Activated B cell treated with CpG ODN at 0.5 μM for 24 hours (primary cell): ENCODE measurements at regions not wholly inside any gene's neighbourhood (a gene's known extent, or its start where the extent isn't known, plus 50 kb on each side); places are given as distances from the start of the nearest gene placed in this dataset.

Experiments used
- ATAC-seq: fragments of 200-7000 bp; cut with Tn5 transposase; one replicate; pipeline ENCODE4 v1.10.0; 2021; ENCODE audit warnings: low read depth, mild to moderate bottlenecking, moderate library complexity
- CTCF ChIA-PET: fragments of 350-600 bp; sonication (Branson Sonifier 250); formaldehyde crosslinking; loops from one replicate; lab custom pipeline; 2021; ENCODE audit warnings: antibody characterized with exemption; lab: Charles Lee
- POLR2A ChIA-PET: fragments of 350-600 bp; sonication (Branson Sonifier 250); formaldehyde crosslinking; loops from one replicate; lab custom pipeline; 2021; ENCODE audit warnings: antibody characterized with exemption; lab: Charles Lee
- DNase-seq: peaks from one replicate; pipeline ENCODE4 v3.0.0; 2022
- H3K27ac Mint-ChIP-seq: one replicate; pipeline ENCODE4 v1.8.0; 2020; ENCODE audit warnings: mixed read lengths
- H3K27me3 Mint-ChIP-seq: one replicate; pipeline ENCODE4 v1.8.0; 2021; ENCODE audit warnings: mixed read lengths
- H3K36me3 Mint-ChIP-seq: one replicate; pipeline ENCODE4 v1.8.0; 2021; ENCODE audit warnings: low read depth, mixed read lengths
- H3K4me1 Mint-ChIP-seq: one replicate; pipeline ENCODE4 v1.8.0; 2021; ENCODE audit warnings: mixed read lengths
- H3K4me3 Mint-ChIP-seq: one replicate; pipeline ENCODE4 v1.8.0; 2020; ENCODE audit warnings: mild to moderate bottlenecking, mixed read lengths
- H3K9me3 Mint-ChIP-seq: one replicate; pipeline ENCODE4 v1.8.0; 2020; ENCODE audit warnings: mixed read lengths
- intact Hi-C: fragments of 100-400 bp; cut with micrococcal nuclease; formaldehyde crosslinking; loops from one replicate; pipeline ENCODE4 v1.15.1; 2024
- TF ChIP-seq, protein P1 (sequence below): fragments of 200-600 bp; IDR thresholded peaks from one replicate; pipeline ENCODE4 v1.8.0; 2022; ENCODE audit warnings: antibody characterized with exemption, mild to moderate bottlenecking

DNA sequence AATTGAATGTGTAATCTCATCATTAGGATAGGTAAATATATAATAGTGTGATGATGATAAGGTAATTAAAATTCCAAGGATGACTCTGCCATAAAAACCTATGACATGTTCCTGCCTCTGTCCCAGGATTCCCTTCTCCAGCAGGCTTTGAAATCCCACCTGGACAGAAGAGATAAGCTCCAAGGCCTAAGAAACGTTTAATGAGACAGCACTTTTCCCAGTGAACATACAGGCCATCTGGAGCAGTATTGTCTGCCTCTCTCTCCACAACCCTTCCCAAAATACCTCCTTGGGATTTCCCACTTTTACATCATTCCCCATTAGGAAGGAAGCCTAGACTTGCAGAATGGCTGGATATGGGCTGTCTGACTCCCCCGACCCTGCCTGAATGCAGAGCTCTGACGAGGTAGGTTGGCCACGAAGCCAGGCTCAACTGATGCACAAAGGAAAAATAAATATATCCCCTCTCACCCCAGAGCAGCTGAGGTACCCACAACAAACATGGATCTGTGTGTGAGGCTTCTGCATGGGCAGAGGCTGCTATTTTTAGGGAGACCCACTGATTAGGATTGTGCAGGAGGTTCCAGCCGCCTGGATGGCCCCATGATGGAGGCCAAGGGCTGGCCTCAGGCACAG, 71.0 kb downstream of the TMPRSS5 start:
- ChIA-PET CTCF (no interaction called here), POLR2A (no interaction called here)
- H3K4me1 Mint-ChIP-seq, result no peaks in the 10 kb centered on the region
- ATAC-seq (no peak), DNase-seq (no peak)
- no peak overlapping the region for H3K4me3 Mint-ChIP-seq
- TF ChIP-seq, protein P1, sequence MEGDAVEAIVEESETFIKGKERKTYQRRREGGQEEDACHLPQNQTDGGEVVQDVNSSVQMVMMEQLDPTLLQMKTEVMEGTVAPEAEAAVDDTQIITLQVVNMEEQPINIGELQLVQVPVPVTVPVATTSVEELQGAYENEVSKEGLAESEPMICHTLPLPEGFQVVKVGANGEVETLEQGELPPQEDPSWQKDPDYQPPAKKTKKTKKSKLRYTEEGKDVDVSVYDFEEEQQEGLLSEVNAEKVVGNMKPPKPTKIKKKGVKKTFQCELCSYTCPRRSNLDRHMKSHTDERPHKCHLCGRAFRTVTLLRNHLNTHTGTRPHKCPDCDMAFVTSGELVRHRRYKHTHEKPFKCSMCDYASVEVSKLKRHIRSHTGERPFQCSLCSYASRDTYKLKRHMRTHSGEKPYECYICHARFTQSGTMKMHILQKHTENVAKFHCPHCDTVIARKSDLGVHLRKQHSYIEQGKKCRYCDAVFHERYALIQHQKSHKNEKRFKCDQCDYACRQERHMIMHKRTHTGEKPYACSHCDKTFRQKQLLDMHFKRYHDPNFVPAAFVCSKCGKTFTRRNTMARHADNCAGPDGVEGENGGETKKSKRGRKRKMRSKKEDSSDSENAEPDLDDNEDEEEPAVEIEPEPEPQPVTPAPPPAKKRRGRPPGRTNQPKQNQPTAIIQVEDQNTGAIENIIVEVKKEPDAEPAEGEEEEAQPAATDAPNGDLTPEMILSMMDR, result no peak
- H3K27ac Mint-ChIP-seq, result no peak overlapping the region
- H3K27me3 Mint-ChIP-seq, result peaks cover 1% of the 10 kb centered on the region
- H3K36me3 Mint-ChIP-seq, result no peaks in the 10 kb centered on the region
- peaks cover 4% of the 10 kb centered on the region for H3K9me3 Mint-ChIP-seq
- intact Hi-C loops, result no loop called here

- H3K36me3 Mint-ChIP-seq, result no peaks in the 10 kb centered on the region
- peaks cover 4% of the 10 kb centered on the region for H3K9me3 Mint-ChIP-seq
- ChIA-PET CTCF (no interaction called here), POLR2A (no interaction called here)
- TF ChIP-seq, protein P1, result no peak
- DNase-seq, result no peak
- ATAC-seq, result no peak
- no peak overlapping the region for H3K27ac Mint-ChIP-seq
- no peaks in the 10 kb centered on the region for H3K4me1 Mint-ChIP-seq
- intact Hi-C loops, result no loop called here
- H3K27me3 Mint-ChIP-seq, result peaks cover 9% of the 10 kb centered on the region
- H3K4me3 Mint-ChIP-seq, result no peak overlapping the region
Measured at GRCh38 chr11:113632981-113633380, 73.1 kb downstream of the TMPRSS5 start.

DNA sequence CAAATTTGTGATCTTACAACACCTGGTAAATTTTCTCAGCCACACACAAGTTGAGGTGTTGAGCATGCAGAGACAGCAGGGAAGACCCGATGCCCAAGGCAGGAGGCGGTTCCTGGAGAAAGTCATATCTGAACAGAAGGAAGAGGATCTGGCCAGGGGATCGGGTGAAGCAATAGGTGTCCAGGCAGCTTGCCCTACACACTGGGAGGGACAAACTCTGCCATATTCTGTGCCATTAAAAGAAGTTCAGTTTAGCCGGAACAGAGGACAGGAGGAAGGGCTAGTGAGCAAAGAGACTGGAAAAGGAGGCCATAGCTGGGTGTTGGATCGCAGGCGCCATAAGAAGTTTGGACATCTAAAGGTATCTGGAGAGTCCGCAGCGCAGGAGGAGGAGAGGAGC, 76.5 kb downstream of the TMPRSS5 start:
- TF ChIP-seq, protein P1, result no peak
- POLR2A ChIA-PET, result no interaction called here
- Mint-ChIP-seq H3K9me3 (no peaks in the 10 kb centered on the region), H3K36me3 (no peaks in the 10 kb centered on the region), H3K27ac (no peak overlapping the region), H3K4me1 (no peaks in the 10 kb centered on the region), H3K4me3 (no peak overlapping the region), H3K27me3 (peaks cover 15% of the 10 kb centered on the region)
- CTCF ChIA-PET, result no interaction called here
- intact Hi-C loops, result no loop called here
- ATAC-seq (no peak), DNase-seq (no peak)

DNA sequence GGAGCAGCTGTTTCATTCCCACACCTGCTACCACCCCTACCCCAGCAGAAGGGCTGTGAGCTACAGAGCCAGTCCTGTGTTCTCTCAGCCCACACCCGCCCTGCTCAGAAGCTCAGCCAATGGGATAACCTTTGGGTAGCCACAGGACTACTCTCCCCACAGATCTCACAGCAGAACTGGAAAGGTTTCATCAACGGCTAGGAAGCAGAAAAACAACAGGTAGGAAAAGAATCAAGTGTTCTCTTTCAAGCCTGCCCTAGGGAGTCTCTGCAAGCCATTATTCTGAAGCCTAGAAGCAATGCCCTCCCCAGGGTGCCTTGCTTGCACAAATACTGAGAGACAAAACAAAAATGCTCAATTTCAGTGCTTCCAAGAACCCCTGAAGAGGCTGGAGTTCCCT, 77.2 kb downstream of the TMPRSS5 start:
- Mint-ChIP-seq H3K4me3 (no peak overlapping the region), H3K27me3 (peaks cover 15% of the 10 kb centered on the region), H3K36me3 (no peaks in the 10 kb centered on the region), H3K4me1 (no peaks in the 10 kb centered on the region), H3K9me3 (no peaks in the 10 kb centered on the region), H3K27ac (no peak overlapping the region)
- TF ChIP-seq, protein P1, result no peak
- DNase-seq (no peak), ATAC-seq (no peak)
- intact Hi-C loops, result no loop called here
- POLR2A ChIA-PET, result no interaction called here
- CTCF ChIA-PET, result no interaction called here

- H3K27me3 Mint-ChIP-seq, result peaks cover 15% of the 10 kb centered on the region
- ATAC-seq, result no peak
- intact Hi-C loops, result no loop called here
- H3K4me3 Mint-ChIP-seq, result no peak overlapping the region
- TF ChIP-seq, protein P1, result no peak
- CTCF ChIA-PET, result no interaction called here
- H3K4me1 Mint-ChIP-seq, result no peaks in the 10 kb centered on the region
- POLR2A ChIA-PET, result no interaction called here
- no peak overlapping the region for H3K27ac Mint-ChIP-seq
- H3K9me3 Mint-ChIP-seq, result no peaks in the 10 kb centered on the region
- no peaks in the 10 kb centered on the region for H3K36me3 Mint-ChIP-seq
- no peak for DNase-seq
Measured at GRCh38 chr11:113627946-113628345, 78.2 kb downstream of the TMPRSS5 start.
